ENCODE measurements at regions not wholly inside any gene's neighbourhood (a gene's known extent, or its start where the extent isn't known, plus 50 kb on each side); places are given as distances from the start of the nearest gene placed in this dataset.
A peak's percentile ranks its signal among the peaks of the same experiment; 100 is the strongest.

DNA sequence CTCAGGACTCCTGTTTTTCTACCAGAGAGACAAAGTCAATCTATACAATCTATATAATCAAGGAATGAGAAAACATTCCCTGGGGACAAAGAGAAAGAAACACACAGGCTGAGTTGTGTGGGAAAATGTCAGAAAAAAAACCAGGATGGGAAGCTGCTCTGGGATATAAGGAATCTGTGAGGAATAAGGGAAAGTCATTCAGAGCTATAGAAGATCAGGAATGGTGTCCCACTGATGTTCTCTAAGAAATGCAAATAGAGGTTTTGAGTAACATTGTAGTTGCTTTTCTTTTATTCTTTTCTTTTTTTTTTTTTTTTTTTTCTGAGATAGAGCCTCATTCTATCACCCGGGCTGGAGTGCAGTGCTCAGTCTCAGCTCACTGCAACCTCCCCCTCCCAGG lies 605.9 kb upstream of the KLF4 start:
- Histone ChIP-seq H3K27ac (ENCODE audit: poor library complexity, severe bottlenecking) (no peak overlapping the region), H3K9me3 (ENCODE audit: severe bottlenecking) (peaks cover 3% of the 10 kb centered on the region), H3K27me3 (ENCODE audit: insufficient read depth, poor library complexity, severe bottlenecking) (no peaks in the 10 kb centered on the region), H3K4me3 (ENCODE audit: severe bottlenecking) (no peak overlapping the region), H3K4me1 (ENCODE audit: insufficient read depth, poor library complexity, severe bottlenecking) (peaks cover 11% of the 10 kb centered on the region), H3K36me3 (ENCODE audit: low read depth) (no peaks in the 10 kb centered on the region)
- TF ChIP-seq, protein P1, sequence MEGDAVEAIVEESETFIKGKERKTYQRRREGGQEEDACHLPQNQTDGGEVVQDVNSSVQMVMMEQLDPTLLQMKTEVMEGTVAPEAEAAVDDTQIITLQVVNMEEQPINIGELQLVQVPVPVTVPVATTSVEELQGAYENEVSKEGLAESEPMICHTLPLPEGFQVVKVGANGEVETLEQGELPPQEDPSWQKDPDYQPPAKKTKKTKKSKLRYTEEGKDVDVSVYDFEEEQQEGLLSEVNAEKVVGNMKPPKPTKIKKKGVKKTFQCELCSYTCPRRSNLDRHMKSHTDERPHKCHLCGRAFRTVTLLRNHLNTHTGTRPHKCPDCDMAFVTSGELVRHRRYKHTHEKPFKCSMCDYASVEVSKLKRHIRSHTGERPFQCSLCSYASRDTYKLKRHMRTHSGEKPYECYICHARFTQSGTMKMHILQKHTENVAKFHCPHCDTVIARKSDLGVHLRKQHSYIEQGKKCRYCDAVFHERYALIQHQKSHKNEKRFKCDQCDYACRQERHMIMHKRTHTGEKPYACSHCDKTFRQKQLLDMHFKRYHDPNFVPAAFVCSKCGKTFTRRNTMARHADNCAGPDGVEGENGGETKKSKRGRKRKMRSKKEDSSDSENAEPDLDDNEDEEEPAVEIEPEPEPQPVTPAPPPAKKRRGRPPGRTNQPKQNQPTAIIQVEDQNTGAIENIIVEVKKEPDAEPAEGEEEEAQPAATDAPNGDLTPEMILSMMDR (IDR thresholded peaks at IDR 0.05; ENCODE audit: poor library complexity, severe bottlenecking), result no peak
- DNase-seq (ENCODE audit: low spot score), result no peak
- ATAC-seq (ENCODE audit: low read depth), result no peak

DNA sequence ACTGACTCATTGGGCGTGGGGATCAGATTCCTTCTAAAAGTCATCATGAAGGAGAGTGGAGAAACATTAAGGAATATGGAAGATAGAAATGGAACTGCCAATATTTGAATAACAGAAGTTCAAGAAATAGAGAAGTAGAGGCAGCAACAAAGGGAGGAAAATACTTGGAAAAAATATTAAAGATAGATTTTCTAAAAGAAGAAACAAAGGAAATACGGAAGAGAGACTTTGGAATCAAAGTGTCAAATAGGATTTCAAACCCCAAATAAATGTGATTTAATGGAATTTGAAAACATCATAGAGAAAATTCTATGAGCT lies 605.1 kb upstream of the KLF4 start:
- Histone ChIP-seq H3K27ac (ENCODE audit: poor library complexity, severe bottlenecking) (peak overlapping the region; percentile 61), H3K4me3 (ENCODE audit: severe bottlenecking) (no peak overlapping the region), H3K36me3 (ENCODE audit: low read depth) (no peaks in the 10 kb centered on the region), H3K9me3 (ENCODE audit: severe bottlenecking) (peaks cover 3% of the 10 kb centered on the region), H3K4me1 (ENCODE audit: insufficient read depth, poor library complexity, severe bottlenecking) (peaks cover 11% of the 10 kb centered on the region), H3K27me3 (ENCODE audit: insufficient read depth, poor library complexity, severe bottlenecking) (no peaks in the 10 kb centered on the region)
- TF ChIP-seq, protein P1 (IDR thresholded peaks at IDR 0.05; ENCODE audit: poor library complexity, severe bottlenecking), result no peak
- no peak for DNase-seq (ENCODE audit: low spot score)
- peak; percentile 80; the same call in 2 of the 3 replicates for ATAC-seq (ENCODE audit: low read depth)

DNA sequence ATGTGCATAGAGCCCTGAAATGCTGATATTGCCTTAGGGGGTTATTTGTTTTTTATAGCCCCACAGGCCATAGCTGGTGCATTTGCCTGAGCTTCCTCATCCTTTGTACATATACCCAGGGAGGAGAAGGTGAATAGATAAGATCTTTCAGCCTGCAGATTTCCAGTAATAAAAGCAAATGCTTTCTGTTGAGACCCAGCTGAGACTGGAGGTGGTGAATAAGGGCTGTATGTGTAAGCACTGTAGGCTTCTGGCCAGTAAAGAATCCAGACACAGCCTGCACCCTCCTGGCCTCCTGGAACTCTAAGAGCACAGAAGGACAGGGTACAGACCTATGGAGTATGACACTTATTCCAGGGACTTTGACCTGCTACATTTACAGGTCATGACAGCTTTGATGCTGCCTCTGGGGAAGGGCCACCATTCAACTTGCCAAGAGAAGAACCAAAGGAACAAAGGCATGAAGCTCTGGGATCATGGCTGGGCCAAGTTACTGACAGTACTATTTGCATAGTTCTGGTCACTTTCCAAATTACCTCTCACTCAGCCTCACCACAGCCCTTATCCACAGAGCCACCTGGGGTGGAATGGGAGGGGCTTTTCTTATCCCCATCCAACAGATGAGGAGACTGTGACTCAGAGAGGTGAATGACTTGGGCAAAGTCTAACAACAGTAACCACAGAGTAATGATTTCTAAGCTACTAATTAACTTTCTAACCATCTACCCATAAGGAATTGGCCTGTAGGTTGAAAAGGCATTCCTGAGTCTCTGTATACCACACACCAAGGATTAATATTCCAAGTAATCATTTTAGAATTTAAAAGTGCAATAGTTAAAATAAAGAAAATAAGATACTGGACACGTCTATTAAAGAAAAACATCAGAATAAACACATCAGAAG lies 604.5 kb upstream of the KLF4 start:
- peak; percentile 87 for ATAC-seq (ENCODE audit: low read depth)
- DNase-seq (ENCODE audit: low spot score), result no peak
- Histone ChIP-seq H3K27me3 (ENCODE audit: insufficient read depth, poor library complexity, severe bottlenecking) (no peaks in the 10 kb centered on the region), H3K36me3 (ENCODE audit: low read depth) (no peaks in the 10 kb centered on the region), H3K4me1 (ENCODE audit: insufficient read depth, poor library complexity, severe bottlenecking) (peaks cover 11% of the 10 kb centered on the region), H3K4me3 (ENCODE audit: severe bottlenecking) (no peak overlapping the region), H3K9me3 (ENCODE audit: severe bottlenecking) (peaks cover 3% of the 10 kb centered on the region), H3K27ac (ENCODE audit: poor library complexity, severe bottlenecking) (peak overlapping the region; percentile 61)
- TF ChIP-seq, protein P1 (IDR thresholded peaks at IDR 0.05; ENCODE audit: poor library complexity, severe bottlenecking), result no peak

DNA sequence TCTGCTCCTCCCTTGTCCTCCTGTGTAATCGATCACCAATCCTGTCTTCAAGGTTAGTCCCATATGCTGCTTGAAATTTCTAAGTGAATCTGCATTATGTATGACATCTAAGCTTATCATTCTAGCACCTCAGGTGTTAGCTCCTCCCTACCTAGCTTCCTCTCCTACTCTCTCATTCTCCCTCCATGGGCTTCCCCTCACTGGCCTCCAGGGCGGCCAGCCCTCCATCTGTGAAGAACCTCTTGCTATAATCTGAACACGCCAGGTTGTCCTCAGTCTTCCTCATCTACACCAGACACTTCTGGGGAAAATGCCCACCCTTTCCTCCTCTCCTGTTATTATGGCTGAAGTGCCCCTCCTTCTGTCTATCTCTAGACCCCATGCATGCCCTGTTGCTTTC lies 599.3 kb upstream of the KLF4 start:
- H3K27me3 ChIP-seq (ENCODE audit: insufficient read depth, poor library complexity, severe bottlenecking), result no peaks in the 10 kb centered on the region
- H3K9me3 ChIP-seq (ENCODE audit: severe bottlenecking), result peaks cover 3% of the 10 kb centered on the region
- TF ChIP-seq, protein P1 (IDR thresholded peaks at IDR 0.05; ENCODE audit: poor library complexity, severe bottlenecking), result no peak
- H3K4me3 ChIP-seq (ENCODE audit: severe bottlenecking), result no peak overlapping the region
- DNase-seq (ENCODE audit: low spot score) (no peak), ATAC-seq (ENCODE audit: low read depth) (no peak)
- no peaks in the 10 kb centered on the region for H3K36me3 ChIP-seq (ENCODE audit: low read depth)
- peaks cover 3% of the 10 kb centered on the region for H3K4me1 ChIP-seq (ENCODE audit: insufficient read depth, poor library complexity, severe bottlenecking)
- H3K27ac ChIP-seq (ENCODE audit: poor library complexity, severe bottlenecking), result no peak overlapping the region

DNA sequence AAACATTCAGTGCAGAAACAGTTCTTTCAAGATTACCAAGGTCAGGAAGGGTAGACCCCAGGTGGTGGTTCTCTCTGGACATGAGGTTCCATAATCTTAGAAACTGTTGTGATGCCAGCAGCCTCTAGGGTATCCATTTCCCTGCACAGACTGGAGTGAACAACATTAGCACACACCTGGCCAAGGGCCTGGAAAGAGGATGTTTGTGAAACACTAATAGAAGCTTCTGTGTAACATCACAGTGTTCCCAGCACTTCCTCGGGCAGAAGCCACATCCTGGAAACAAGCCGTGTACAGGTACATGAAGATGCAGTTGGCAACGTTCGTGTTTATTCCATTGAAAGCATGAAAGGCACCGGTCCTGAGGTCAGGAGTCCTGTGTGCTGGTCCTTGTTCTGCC lies 598.2 kb upstream of the KLF4 start:
- TF ChIP-seq, protein P1 (IDR thresholded peaks at IDR 0.05; ENCODE audit: poor library complexity, severe bottlenecking), result no peak

More for the DNA sequence above, 598.2 kb upstream of the KLF4 start:
- Histone ChIP-seq H3K36me3 (ENCODE audit: low read depth) (no peaks in the 10 kb centered on the region), H3K9me3 (ENCODE audit: severe bottlenecking) (no peaks in the 10 kb centered on the region), H3K27me3 (ENCODE audit: insufficient read depth, poor library complexity, severe bottlenecking) (no peaks in the 10 kb centered on the region), H3K4me1 (ENCODE audit: insufficient read depth, poor library complexity, severe bottlenecking) (no peaks in the 10 kb centered on the region), H3K4me3 (ENCODE audit: severe bottlenecking) (no peak overlapping the region), H3K27ac (ENCODE audit: poor library complexity, severe bottlenecking) (no peak overlapping the region)
- DNase-seq (ENCODE audit: low spot score), result no peak
- peak; percentile 25; the same call in 1 of the 3 replicates for ATAC-seq (ENCODE audit: low read depth)

Measured in RWPE2 (cell line).